Ascending aorta (tissue), 2 donors: ENCODE measurements at regions not wholly inside any gene's neighbourhood (a gene's known extent, or its start where the extent isn't known, plus 50 kb on each side); places are given as distances from the start of the nearest gene placed in this dataset.

ENCODE experiments used
- DNase-seq, 2 donors: peaks; one replicate each; pipeline ENCODE4 v3.0.0-alpha.2; 2019; ENCODE audit warnings: low spot score in 2 of 2
- H3K27ac ChIP-seq, 2 donors: fragments of 200-600 bp; sonication (generic); one replicate each; pipeline ENCODE4 v1.5.1; 2016 to 2017; ENCODE audit warnings: mild to moderate bottlenecking in 1 of 2
- H3K27me3 ChIP-seq: fragments of 200-600 bp; sonication (generic); one replicate; pipeline ENCODE4 v1.5.1; 2017
- H3K36me3 ChIP-seq, 2 donors: fragments of 200-600 bp; sonication (generic); one replicate each; pipeline ENCODE4 v1.5.1; 2016
- H3K4me1 ChIP-seq, 2 donors: fragments of 200-600 bp; sonication (generic); one replicate each; pipeline ENCODE4 v1.5.1; 2016 to 2017; ENCODE audit warnings: mild to moderate bottlenecking in 1 of 2
- H3K4me3 ChIP-seq, 2 donors: fragments of 200-600 bp; sonication (generic); one replicate each; pipeline ENCODE4 v1.5.1; 2016 to 2017; ENCODE audit warnings: mild to moderate bottlenecking in 1 of 2
- H3K9me3 ChIP-seq, 2 donors: fragments of 200-600 bp; sonication (generic); one replicate each; pipeline ENCODE4 v1.5.1; 2016
- CTCF ChIP-seq, 3 experiments: fragments of 200-600 bp in 2 of 3; fragments of 450-650 bp in 1 of 3; sonication (generic) in 2 of 3; IDR thresholded peaks; one replicate each; pipeline ENCODE4 v1.5.1; 2016 to 2019; ENCODE audit warnings: antibody characterized with exemption in 3 of 3, mild to moderate bottlenecking in 1 of 3, moderate library complexity in 1 of 3
- intact Hi-C: fragments of 100-400 bp; cut with DNase I; formaldehyde crosslinking; loops from one replicate; pipeline ENCODE4 v1.15.1; 2023

DNA sequence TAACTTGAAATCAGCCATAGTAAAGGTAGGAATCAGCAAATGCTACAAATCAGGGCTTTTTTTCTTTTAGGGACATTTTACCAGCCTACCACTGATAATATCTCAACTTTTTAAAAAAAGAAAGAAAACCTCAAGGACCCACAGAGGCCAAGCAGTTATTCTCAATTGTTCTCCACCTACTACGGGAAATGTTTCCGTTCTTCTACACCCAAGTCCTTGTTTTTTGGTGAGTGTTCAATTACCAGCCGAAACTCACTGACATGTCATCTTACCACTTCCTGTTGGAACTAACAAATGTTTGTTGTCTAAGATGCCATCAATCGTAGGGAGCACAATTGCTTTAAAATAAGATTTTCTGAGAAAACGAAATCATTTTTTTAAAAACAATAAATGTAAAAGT, 50.2 kb upstream of the CDK1 start:
- no peak for TF ChIP-seq CTCF (IDR thresholded peaks at IDR 0.05)
- intact Hi-C loops: no loop called here
- no peak overlapping the region for H3K4me3 ChIP-seq
- H3K4me1 ChIP-seq: peaks cover 1 to 3% of the 10 kb centered on the region in 2 donors
- no peaks in the 10 kb centered on the region for H3K9me3 ChIP-seq
- H3K27me3 ChIP-seq: peaks cover 2% of the 10 kb centered on the region
- no peaks in the 10 kb centered on the region for H3K36me3 ChIP-seq
- no peak overlapping the region for H3K27ac ChIP-seq
- no peak for DNase-seq

GRCh38 chr10:60726257-60726656, 52.0 kb upstream of the CDK1 start:
- Histone ChIP-seq H3K4me3 (no peak overlapping the region), H3K9me3 (no peaks in the 10 kb centered on the region), H3K27me3 (no peaks in the 10 kb centered on the region), H3K4me1 (no peaks in the 10 kb centered on the region), H3K27ac (no peak overlapping the region), H3K36me3 (no peaks in the 10 kb centered on the region)
- intact Hi-C loops: no loop called here
- DNase-seq: no peak
- no peak for TF ChIP-seq CTCF (IDR thresholded peaks at IDR 0.05)

- no peak for DNase-seq
- H3K27me3 ChIP-seq: no peaks in the 10 kb centered on the region
- H3K36me3 ChIP-seq: no peaks in the 10 kb centered on the region
- TF ChIP-seq CTCF (IDR thresholded peaks at IDR 0.05): no peak
- H3K9me3 ChIP-seq: no peaks in the 10 kb centered on the region
- H3K4me3 ChIP-seq: no peak overlapping the region
- intact Hi-C loops: no loop called here
- H3K27ac ChIP-seq: no peak overlapping the region
- no peaks in the 10 kb centered on the region for H3K4me1 ChIP-seq
Observed at GRCh38 chr10:60722623-60723022, 55.7 kb upstream of the CDK1 start.

DNA sequence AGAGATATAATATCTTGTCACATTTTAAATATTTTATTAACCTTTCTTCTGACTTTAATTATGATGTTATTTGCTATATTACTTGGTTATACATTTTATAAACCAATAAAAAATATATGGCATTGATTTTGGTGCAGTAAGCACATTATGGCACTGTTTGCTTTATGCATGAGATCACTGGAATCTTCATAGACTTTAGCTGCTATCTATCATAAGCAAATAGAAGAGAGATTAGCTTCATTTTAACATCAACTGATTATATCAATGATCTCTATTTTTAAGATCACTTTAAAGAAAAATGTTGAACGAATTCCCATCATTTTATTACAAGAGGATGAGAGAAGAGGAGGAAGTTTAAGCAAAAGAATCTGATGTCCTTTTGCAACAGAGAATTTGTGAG, 58.6 kb upstream of the CDK1 start:
- no peaks in the 10 kb centered on the region for H3K27me3 ChIP-seq
- H3K4me3 ChIP-seq: no peak overlapping the region
- H3K27ac ChIP-seq: no peak overlapping the region
- H3K9me3 ChIP-seq: no peaks in the 10 kb centered on the region
- intact Hi-C loops: no loop called here
- TF ChIP-seq CTCF (IDR thresholded peaks at IDR 0.05): no peak
- H3K4me1 ChIP-seq: no peaks in the 10 kb centered on the region
- H3K36me3 ChIP-seq: no peaks in the 10 kb centered on the region
- DNase-seq: no peak

GRCh38 chr10:60718886-60719285, 59.4 kb upstream of the CDK1 start:
- Histone ChIP-seq H3K9me3 (no peaks in the 10 kb centered on the region), H3K4me1 (no peaks in the 10 kb centered on the region), H3K36me3 (no peaks in the 10 kb centered on the region), H3K27me3 (no peaks in the 10 kb centered on the region), H3K4me3 (no peak overlapping the region), H3K27ac (no peak overlapping the region)
- no peak for DNase-seq
- intact Hi-C loops: no loop called here
- TF ChIP-seq CTCF (IDR thresholded peaks at IDR 0.05): no peak

DNA sequence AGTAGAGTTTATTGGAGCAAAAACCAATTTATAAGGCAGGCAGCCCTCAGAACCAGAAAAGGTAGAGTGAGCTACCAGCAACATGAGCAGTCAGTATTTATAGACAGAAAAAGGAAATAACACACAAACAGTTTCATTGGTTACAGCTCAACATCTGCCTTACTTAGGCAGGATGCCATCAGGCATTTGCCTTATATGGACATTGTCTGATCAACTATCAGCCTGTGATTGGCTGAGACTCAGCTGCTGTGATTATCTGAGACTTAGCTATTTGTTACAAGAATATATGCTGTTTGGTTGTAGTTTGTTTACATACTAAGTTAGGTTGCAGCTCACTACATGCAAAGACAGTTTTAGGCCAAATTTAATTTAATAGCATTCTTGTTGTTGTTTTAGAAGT, 60.4 kb upstream of the CDK1 start:
- DNase-seq: no peak
- Histone ChIP-seq H3K36me3 (no peaks in the 10 kb centered on the region), H3K9me3 (no peaks in the 10 kb centered on the region), H3K27me3 (no peaks in the 10 kb centered on the region), H3K4me1 (no peaks in the 10 kb centered on the region), H3K27ac (no peak overlapping the region), H3K4me3 (no peak overlapping the region)
- no peak for TF ChIP-seq CTCF (IDR thresholded peaks at IDR 0.05)
- intact Hi-C loops: no loop called here
